IMR-90 (cell line): ENCODE measurements at regions not wholly inside any gene's neighbourhood (a gene's known extent, or its start where the extent isn't known, plus 50 kb on each side); places are given as distances from the start of the nearest gene placed in this dataset.
"Not testable (repeated sequence)": the region's sequence is repeated elsewhere in the genome, so short reads cannot be mapped to it uniquely, and the experiment has no call there.

ENCODE experiments used
- BHLHE40 ChIP-seq: fragments of 150-350 bp; IDR thresholded peaks from 2 replicates; pipeline ENCODE4 v1.6.1; 2016; ENCODE audit warnings: mild to moderate bottlenecking, low read depth, low read length
- CEBPB ChIP-seq: IDR thresholded peaks from 2 replicates; pipeline ENCODE4 v1.6.1; 2012; ENCODE audit warnings: low read depth, low read length, improper control_type of control experiment
- CHD1 ChIP-seq: IDR thresholded peaks from 2 replicates; pipeline ENCODE4 v1.6.1; 2012; ENCODE audit warnings: low read depth, low read length, improper control_type of control experiment
- CTCF ChIP-seq: conservative IDR thresholded peaks from 2 replicates; pipeline ENCODE4 v1.5.1; 2012; ENCODE audit warnings: mild to moderate bottlenecking, low read depth, low read length, improper control_type of control experiment
- ELK1 ChIP-seq: fragments of 150-350 bp; IDR thresholded peaks from 2 replicates; pipeline ENCODE4 v1.6.1; 2016; ENCODE audit warnings: low read depth, mild to moderate bottlenecking, low read length, moderate library complexity, borderline replicate concordance
- FOS ChIP-seq: fragments of 150-350 bp; IDR thresholded peaks from 2 replicates; pipeline ENCODE4 v1.6.1; 2016; ENCODE audit warnings: low read depth, low read length
- MAZ ChIP-seq: IDR thresholded peaks from 2 replicates; pipeline ENCODE4 v1.6.1; 2012; ENCODE audit warnings: low read depth, mild to moderate bottlenecking, low read length, improper control_type of control experiment, moderate library complexity, borderline replicate concordance
- MXI1 ChIP-seq: IDR thresholded peaks from 2 replicates; pipeline ENCODE4 v1.6.1; 2012; ENCODE audit warnings: low read depth, mild to moderate bottlenecking, low read length, moderate library complexity, borderline replicate concordance
- POLR2A ChIP-seq: IDR thresholded peaks from 2 replicates; pipeline ENCODE4 v1.6.1; 2012; ENCODE audit warnings: mild to moderate bottlenecking, low read depth, low read length
- RAD21 ChIP-seq: IDR thresholded peaks from 2 replicates; pipeline ENCODE4 v1.6.1; 2012; ENCODE audit warnings: low read length, improper control_type of control experiment
- RFX5 ChIP-seq: IDR thresholded peaks from 2 replicates; pipeline ENCODE4 v1.8.0; 2012; ENCODE audit warnings: low read depth, mild to moderate bottlenecking, low read length, moderate library complexity
- SMC3 ChIP-seq: fragments of 150-350 bp; IDR thresholded peaks from 2 replicates; pipeline ENCODE4 v1.6.1; 2016; ENCODE audit warnings: low read depth, mild to moderate bottlenecking, antibody characterized with exemption, low read length, moderate library complexity
- USF2 ChIP-seq: fragments of 150-350 bp; IDR thresholded peaks from 2 replicates; pipeline ENCODE4 v1.6.1; 2017; ENCODE audit warnings: mild to moderate bottlenecking, antibody characterized with exemption, low read length, low read depth

GRCh38 chr10:46105416-46105815 lies 59.3 kb upstream of the MSMB start:
- not testable (repeated sequence) for TF ChIP-seq CTCF, SMC3, MAZ, RFX5, POLR2A, ELK1, RAD21, USF2, CHD1, BHLHE40, CEBPB, FOS, MXI1
